Erythroblast (primary cell): ENCODE measurements at regions not wholly inside any gene's neighbourhood (a gene's known extent, or its start where the extent isn't known, plus 50 kb on each side); places are given as distances from the start of the nearest gene placed in this dataset.
"Not testable (repeated sequence)": the region's sequence is repeated elsewhere in the genome, so short reads cannot be mapped to it uniquely, and the experiment has no call there.

Experiments
- DNase-seq, 2 experiments: peaks; one replicate each; lab custom pipeline; 2025; lab: John Stamatoyannopoulos, UW
- GATA1 ChIP-seq: IDR thresholded peaks from 2 replicates; pipeline ENCODE4 v1.6.1; 2011; ENCODE audit warnings: low read depth, mild to moderate bottlenecking, control low read depth, low read length, moderate library complexity
- POLR2A ChIP-seq: IDR thresholded peaks from 2 replicates; pipeline ENCODE4 v1.6.1; 2011; ENCODE audit warnings: mild to moderate bottlenecking, low read length

DNA sequence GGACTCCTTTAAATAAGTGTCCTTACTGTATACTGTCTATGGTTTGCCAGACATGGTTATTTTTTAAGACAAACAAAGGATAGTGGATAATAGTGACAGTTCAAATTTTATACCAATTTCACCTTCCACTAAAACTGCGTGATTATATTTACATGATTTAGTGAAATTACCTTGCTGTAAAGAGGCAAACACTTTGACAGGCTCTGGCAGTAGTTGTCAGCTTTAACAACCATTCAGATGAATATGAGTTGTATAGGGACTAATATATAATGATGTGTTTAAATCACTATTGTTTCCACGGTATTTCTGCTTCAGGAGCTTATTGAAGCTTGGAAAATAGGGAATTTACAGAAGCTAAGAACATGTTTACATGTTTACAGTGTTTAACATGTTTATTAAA, 1364.0 kb downstream of the FSCB start:
- TF ChIP-seq POLR2A (no peak), GATA1 (no peak)
- no peak for DNase-seq

DNA sequence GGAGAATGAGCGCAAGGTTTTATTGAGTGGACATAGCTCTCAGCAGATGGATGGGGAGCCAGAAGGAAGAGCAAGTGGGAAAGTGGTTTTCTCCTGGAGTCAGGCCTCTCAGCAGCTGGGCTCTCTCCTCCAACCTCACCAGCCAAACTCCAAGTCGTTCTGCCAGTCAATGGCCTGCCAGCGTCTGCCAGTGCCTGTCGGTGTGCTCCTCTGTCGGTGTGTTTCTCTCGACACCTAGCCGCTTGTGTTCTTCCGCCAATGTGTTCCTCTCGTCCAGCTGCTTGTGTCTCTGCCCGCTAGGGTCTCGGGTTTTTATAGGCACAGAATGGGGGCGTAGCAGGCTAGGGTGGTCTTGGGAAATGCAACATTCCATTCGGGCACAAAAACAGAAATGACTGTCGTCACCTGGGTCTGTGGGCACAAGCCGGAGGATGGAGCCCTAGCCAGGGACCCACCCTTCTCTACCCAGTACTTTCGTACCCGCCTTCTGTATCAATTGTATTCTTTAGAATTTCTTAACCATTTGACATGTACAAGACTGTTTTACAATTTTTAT, 1365.4 kb downstream of the FSCB start:
- DNase-seq, result no peak
- TF ChIP-seq POLR2A (no peak), GATA1 (no peak)

DNA sequence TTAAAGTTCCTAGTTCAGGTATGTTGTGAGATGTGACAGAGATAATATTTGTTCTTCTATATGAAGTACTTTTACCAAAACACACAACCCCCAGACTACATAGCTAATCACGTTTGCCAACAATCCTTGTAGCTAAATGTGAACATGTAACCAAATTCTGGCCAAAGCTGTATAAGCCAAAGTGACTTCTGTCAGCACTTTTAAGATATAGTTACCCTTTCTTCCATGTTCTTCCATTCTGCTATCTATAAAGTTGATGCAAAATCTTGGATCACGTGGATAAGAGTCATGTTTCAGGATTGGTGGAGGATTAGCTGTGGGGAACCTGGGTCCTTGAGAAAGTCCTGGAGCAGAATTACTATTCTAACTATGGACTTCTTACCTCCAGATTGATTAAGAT, 1366.6 kb downstream of the FSCB start:
- no peak for TF ChIP-seq POLR2A
- no peak for TF ChIP-seq GATA1
- no peak for DNase-seq

DNA sequence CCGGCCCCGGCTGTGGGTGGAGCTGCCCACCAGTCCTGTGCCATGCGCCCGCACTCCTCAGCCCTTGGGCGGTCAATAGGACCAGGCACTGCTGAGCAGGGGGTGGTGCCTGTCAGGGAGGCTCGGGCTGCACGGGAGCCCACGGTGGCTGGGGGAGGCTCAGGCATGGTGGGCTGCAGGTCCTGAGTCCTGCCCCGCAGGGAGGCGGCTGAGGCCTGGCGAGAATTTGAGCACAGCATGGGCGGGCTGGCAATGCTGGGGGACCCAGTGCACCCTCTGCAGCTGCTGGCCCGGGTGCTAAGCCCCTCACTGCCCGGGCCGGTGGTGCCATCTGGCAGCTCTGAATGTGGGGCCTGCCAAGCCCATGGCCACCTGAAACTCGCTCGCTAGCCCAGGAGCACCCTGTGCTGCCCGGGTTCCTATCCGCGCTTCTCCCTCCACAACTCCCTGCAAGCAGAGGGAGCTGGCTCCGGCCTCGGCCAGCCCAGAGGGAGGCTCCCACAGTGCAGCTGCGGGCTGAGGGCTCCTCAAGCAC, 1371.1 kb downstream of the FSCB start:
- TF ChIP-seq GATA1, result no peak
- no peak for TF ChIP-seq POLR2A
- DNase-seq, result no peak

DNA sequence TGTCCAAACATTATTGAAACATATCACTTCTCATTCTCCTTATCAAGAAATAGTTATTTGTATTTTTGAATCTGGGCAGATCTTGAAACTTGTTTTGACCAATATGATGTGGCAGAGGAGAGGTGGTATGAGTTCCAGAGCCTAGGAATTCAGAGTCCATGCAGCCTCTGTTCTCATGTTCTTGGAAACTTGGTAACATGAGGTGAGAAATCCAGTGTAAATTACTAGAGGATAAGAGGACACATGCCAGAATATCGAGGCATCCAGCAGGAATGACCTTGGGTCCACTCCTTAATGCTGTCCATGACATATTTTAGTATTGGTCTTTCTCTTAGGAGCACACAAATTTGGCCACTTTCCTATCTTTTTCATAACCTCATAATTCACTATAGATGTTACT, 1374.6 kb downstream of the FSCB start:
- TF ChIP-seq POLR2A (no peak), GATA1 (no peak)
- no peak for DNase-seq

DNA sequence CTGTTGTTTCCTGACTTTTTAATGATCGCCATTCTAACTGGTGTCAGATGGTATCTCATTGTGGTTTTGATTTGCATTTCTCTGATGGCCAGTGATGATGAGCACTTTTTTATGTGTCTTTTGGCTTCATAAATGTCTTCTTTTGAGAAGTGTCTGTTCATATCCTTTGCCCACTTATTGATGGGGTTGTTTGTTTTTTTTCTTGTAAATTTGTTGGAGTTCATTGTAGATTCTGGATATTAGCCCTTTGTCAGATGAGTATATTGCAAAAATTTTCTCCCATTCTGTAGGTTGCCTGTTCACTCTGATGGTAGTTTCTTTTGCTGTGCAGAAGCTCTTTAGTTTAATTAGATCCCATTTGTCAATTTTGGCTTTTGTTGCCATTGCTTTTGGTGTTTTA, 1378.7 kb downstream of the FSCB start:
- not testable (repeated sequence) for DNase-seq

DNA sequence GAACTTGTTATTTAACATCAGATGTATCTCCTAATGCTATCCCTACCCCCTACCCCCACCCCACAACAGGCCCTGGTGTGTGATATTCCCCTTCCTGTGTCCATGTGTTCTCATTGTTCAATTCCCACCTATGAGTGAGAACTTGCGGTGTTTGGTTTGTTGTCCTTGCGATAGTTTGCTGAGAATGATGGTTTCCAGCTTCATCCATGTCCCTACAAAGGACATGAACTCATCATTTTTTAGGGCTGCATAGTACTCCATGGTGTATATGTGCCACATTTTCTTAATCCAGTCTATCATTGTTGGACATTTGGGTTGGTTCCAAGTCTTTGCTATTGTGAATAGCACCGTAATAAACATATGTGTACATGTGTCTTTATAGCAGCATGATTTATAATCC, 1379.2 kb downstream of the FSCB start:
- not testable (repeated sequence) for DNase-seq

DNA sequence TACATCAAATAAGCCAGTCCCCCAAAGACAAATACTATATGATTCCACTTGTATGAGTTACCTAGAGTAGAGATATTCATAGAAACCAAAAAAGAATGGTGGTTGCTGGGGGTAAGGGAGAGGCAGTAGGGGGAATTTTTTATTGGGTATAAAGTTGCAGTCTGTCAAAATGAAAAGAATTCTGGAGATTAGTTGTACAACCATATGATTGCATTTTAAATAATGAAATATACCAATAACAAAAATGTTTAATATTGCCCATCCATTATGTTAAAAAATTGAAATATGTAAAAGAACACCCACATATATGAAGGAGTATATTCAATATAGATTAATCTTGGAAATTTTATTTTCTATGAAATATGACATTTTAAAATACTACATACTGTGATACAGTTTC, 1383.5 kb downstream of the FSCB start:
- TF ChIP-seq POLR2A, result no peak
- no peak for TF ChIP-seq GATA1
- DNase-seq, result no peak

DNA sequence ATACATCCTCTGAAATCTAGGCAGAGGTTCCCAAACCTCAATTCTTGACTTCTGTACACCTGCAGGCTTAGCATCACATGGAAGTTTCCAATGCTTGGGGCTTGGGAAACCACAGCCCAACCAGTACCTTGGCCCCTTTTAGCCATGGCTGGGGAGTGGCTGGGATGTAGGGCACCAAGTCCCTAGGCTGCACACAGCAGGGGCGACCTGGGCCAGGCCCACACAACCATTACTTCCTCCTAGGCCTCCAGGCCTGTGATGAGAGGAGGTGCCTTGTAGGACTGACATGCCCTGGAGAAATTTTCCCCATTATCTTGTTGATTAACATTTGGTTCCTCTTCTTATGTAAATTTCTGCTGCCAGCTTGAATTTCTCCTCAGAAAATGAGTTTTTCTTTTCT, 1387.4 kb downstream of the FSCB start:
- TF ChIP-seq POLR2A (no peak), GATA1 (no peak)
- DNase-seq, result no peak

DNA sequence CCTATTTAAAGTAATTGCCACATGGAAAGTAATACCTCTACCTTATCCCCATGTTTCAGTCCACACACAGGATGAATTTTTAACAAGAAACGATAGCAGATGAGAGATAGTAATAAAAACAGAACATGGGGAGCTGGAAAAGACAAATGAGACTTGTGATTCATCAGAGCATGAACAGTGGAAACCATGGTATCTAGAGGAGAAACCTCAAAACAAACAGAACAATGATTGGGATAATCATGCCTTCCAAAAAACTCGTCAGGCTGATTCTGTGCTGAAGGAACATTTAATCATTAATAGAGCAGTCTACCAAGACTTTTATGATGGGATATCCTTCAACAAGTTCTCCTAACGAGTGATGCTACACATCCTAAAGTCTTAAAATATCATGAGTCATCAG, 1390.7 kb downstream of the FSCB start:
- TF ChIP-seq GATA1 (no peak), POLR2A (no peak)
- no peak for DNase-seq

DNA sequence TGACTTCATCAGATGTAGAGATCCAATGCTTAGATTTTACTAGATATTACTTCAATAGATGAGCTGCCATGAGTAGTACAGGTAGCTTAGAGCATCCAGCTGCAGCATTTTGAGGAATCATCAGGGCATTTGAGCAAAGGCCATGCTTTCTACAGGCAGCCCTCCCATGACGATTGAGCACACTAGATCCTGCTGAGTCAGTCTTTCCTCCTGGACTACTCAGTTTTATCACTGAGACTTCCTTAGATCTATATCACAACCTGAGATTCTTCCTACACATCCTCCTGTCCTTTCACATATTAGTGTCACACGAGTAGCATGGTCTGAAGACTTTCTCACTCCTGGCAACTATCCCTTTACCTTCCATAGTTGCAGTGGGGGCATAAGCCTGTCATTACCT, 1401.8 kb downstream of the FSCB start:
- DNase-seq, result no peak
- TF ChIP-seq POLR2A, result no peak
- TF ChIP-seq GATA1, result no peak

DNA sequence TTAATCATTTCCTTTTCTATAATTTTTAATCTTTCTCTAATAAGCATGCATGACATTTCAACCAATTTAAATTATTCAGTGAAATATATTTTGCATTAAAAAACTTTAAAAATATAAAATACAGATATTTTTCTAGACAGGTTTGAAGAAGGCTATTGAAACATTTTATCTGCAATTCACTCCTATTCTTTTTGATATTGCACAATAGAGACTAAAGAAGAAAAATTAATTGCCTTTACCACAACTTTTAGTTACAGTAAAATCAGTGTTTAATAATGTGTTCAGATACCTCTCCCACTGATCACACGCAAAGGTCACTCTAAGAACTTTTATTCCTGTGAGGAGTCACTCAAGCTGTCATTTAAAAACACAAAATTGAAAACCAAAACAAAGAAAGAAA, 1416.7 kb downstream of the FSCB start:
- TF ChIP-seq POLR2A, result no peak
- TF ChIP-seq GATA1, result no peak
- DNase-seq, result no peak

DNA sequence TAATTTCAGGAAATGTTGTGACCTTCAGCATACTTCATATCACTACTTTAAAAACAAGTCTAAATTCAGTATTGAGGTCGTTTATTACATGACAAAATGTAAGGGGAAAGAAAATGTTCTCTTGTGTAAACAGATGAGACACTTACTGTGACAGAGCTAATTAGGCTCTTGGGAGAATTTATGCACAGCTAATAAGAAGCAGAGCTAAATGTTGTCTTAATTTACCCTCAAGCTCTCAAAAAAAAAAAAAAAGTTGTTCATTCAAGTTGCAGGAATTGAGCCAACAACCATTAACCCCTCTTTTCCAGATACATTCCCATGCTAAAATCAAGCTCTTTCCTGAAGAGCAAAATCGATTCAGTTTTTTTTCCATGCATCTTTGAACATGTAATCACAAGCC, 1419.4 kb downstream of the FSCB start:
- DNase-seq, result no peak
- TF ChIP-seq GATA1 (no peak), POLR2A (no peak)

DNA sequence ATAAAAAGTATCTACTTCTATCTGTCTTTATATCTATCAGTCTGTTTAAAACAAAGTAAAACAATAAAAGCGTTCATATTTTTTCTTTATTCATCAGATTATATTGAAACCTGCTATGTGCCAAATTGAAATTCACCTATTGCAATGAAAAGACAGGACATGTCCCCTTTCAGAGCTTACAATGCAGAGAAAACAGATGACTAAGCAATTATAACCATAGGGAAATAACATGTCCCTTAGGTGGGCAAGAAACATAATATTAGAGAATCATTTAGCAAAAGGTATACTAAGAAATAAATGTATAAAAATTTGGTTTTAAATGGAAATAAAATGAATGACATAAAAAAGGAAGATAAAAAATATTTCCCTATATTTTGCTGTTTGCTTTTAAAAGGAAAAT, 1421.3 kb downstream of the FSCB start:
- TF ChIP-seq POLR2A (no peak), GATA1 (no peak)
- no peak for DNase-seq

DNA sequence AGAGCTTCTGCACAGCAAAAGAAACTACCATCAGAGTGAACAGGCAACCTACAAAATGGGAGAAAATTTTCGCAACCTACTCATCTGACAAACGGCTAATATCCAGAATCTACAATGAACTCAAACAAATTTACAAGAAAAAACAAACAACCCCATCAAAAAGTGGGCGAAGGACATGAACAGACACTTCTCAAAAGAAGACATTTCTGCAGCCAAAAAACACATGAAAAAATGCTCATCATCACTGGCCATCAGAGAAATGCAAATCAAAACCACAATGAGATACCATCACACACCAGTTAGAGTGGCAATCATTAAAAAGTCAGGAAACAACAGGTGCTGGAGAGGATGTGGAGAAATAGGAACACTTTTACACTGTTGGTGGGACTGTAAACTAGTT, 1439.7 kb downstream of the FSCB start:
- DNase-seq, result not testable (repeated sequence)

DNA sequence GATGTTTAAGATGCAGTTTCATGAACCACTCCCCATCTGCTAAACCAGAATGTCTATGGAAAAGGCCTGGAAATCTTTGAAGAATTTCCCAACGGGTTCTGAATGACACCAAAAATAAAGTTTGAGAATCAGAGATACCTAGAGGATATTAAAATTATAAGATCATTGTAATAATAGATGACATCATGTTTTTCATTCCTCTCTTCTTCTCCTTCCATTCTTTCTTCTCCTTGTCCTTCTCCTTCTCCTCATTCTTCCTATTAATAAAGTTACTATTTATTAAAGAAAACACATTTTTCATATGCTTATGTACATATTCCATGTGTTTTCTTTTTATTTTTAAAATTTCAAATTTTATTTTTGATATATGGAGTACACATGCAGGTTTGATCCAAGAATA, 1449.4 kb downstream of the LRFN5 start:
- no peak for DNase-seq
- TF ChIP-seq POLR2A (no peak), GATA1 (no peak)
